Thyroid gland (tissue), 4 donors: ENCODE measurements at regions not wholly inside any gene's neighbourhood (a gene's known extent, or its start where the extent isn't known, plus 50 kb on each side); places are given as distances from the start of the nearest gene placed in this dataset.

Source experiments
- POLR2A ChIP-seq, 2 donors: fragments of 450-650 bp; IDR thresholded peaks; one replicate each; pipeline ENCODE4 v1.6.1; 2017; ENCODE audit warnings: antibody characterized with exemption in 2 of 2, mild to moderate bottlenecking in 2 of 2, moderate library complexity in 1 of 2
- TF ChIP-seq, protein P1 (sequence below), 6 experiments: fragments of 200-600 bp in 3 of 6; fragments of 450-650 bp in 3 of 6; sonication (generic) in 3 of 6; IDR thresholded peaks; one replicate each; pipeline ENCODE4 v1.5.1; 2016 to 2019; ENCODE audit warnings: antibody characterized with exemption in 6 of 6, mild to moderate bottlenecking in 2 of 6, inconsistent platforms in 1 of 6, moderate library complexity in 1 of 6

DNA sequence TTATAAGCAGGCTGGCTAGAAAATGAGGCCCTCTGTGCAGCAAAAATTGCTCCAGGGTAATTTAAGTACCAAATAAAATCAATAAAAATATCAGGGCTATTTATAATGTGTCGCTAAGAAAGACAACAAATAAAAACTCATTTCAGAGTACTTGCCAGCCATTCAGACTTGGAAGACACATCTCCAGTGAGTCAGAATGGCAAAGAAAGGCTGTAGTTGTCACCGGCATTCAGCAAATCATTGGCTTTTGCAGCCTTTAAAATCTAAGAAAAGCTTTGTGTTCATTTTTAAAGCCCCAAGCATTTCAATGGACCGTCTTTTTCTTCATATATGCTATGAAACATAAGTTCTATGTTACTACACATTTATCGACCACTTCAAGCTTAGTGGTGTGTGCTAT, 141.1 kb upstream of the HNMT start:
- TF ChIP-seq POLR2A (IDR thresholded peaks at IDR 0.05) = no peak
- TF ChIP-seq, protein P1, sequence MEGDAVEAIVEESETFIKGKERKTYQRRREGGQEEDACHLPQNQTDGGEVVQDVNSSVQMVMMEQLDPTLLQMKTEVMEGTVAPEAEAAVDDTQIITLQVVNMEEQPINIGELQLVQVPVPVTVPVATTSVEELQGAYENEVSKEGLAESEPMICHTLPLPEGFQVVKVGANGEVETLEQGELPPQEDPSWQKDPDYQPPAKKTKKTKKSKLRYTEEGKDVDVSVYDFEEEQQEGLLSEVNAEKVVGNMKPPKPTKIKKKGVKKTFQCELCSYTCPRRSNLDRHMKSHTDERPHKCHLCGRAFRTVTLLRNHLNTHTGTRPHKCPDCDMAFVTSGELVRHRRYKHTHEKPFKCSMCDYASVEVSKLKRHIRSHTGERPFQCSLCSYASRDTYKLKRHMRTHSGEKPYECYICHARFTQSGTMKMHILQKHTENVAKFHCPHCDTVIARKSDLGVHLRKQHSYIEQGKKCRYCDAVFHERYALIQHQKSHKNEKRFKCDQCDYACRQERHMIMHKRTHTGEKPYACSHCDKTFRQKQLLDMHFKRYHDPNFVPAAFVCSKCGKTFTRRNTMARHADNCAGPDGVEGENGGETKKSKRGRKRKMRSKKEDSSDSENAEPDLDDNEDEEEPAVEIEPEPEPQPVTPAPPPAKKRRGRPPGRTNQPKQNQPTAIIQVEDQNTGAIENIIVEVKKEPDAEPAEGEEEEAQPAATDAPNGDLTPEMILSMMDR (IDR thresholded peaks at IDR 0.05) = no peak
